GM23338 (cell line): ENCODE measurements at regions not wholly inside any gene's neighbourhood (a gene's known extent, or its start where the extent isn't known, plus 50 kb on each side); places are given as distances from the start of the nearest gene placed in this dataset.

Experiments
- ATAC-seq: fragments of 200-7000 bp; cut with Tn5 transposase; 3 replicates; pipeline ENCODE4 v1.9.1; 2020
- DNase-seq: peaks from one replicate; pipeline ENCODE4 v3.0.0-alpha.2; 2015; ENCODE audit warnings: low spot score
- H2AFZ ChIP-seq: fragments of 200-600 bp; sonication (generic); 2 replicates; pipeline ENCODE4 v1.8.0; 2016; ENCODE audit warnings: antibody characterized with exemption, mild to moderate bottlenecking, moderate library complexity
- H3F3A ChIP-seq: fragments of 200-600 bp; sonication (generic); replicated peaks from 2 replicates; pipeline ENCODE4 v1.8.0; 2017; ENCODE audit warnings: antibody characterized with exemption, mixed run types, low read depth
- H3K27ac ChIP-seq: fragments of 200-600 bp; sonication (generic); 2 replicates; pipeline ENCODE4 v1.6.1; 2016; ENCODE audit warnings: low read depth
- H3K27me3 ChIP-seq: fragments of 200-600 bp; sonication (generic); 2 replicates; pipeline ENCODE4 v1.8.0; 2016; ENCODE audit warnings: mild to moderate bottlenecking, mixed run types, moderate library complexity; ENCODE audit not compliant: insufficient read depth
- H3K36me3 ChIP-seq: fragments of 200-600 bp; sonication (generic); 2 replicates; pipeline ENCODE4 v1.8.0; 2016; ENCODE audit warnings: mild to moderate bottlenecking; ENCODE audit not compliant: insufficient read depth
- H3K4me1 ChIP-seq: fragments of 200-600 bp; sonication (generic); 2 replicates; pipeline ENCODE4 v1.8.0; 2016; ENCODE audit warnings: mild to moderate bottlenecking, moderate library complexity; ENCODE audit not compliant: insufficient read depth
- H3K4me2 ChIP-seq: fragments of 200-600 bp; sonication (generic); 2 replicates; pipeline ENCODE4 v1.7.1; 2017; ENCODE audit warnings: mixed run types
- H3K4me3 ChIP-seq: fragments of 200-600 bp; sonication (generic); 2 replicates; pipeline ENCODE4 v1.6.1; 2016; ENCODE audit warnings: mixed run types
- H3K79me2 ChIP-seq: fragments of 200-600 bp; sonication (generic); replicated peaks from 2 replicates; pipeline ENCODE4 v1.8.0; 2017; ENCODE audit warnings: mild to moderate bottlenecking; ENCODE audit not compliant: insufficient read depth
- H3K9me2 ChIP-seq: fragments of 200-600 bp; sonication (generic); 2 replicates; pipeline ENCODE4 v1.8.0; 2017; ENCODE audit not compliant: insufficient read depth
- H4K20me1 ChIP-seq: fragments of 200-600 bp; sonication (generic); replicated peaks from 2 replicates; pipeline ENCODE4 v1.8.0; 2017; ENCODE audit warnings: mild to moderate bottlenecking; ENCODE audit not compliant: insufficient read depth
- H3K27ac Mint-ChIP-seq: 2 replicates; pipeline ENCODE4 v1.8.0; 2020; ENCODE audit warnings: inconsistent platforms, mild to moderate bottlenecking, moderate library complexity, mixed read lengths
- H3K27me3 Mint-ChIP-seq: 3 replicates; pipeline ENCODE4 v1.8.0; 2022; ENCODE audit warnings: low read depth, mild to moderate bottlenecking, moderate library complexity, mixed read lengths, inconsistent platforms; ENCODE audit not compliant: insufficient read depth, poor library complexity
- H3K36me3 Mint-ChIP-seq: 3 replicates; pipeline ENCODE4 v1.8.0; 2021; ENCODE audit warnings: low read depth, mild to moderate bottlenecking, inconsistent platforms, moderate library complexity, mixed read lengths
- H3K4me1 Mint-ChIP-seq: 3 replicates; pipeline ENCODE4 v1.8.0; 2020; ENCODE audit warnings: mild to moderate bottlenecking, inconsistent platforms, mixed read lengths
- H3K4me3 Mint-ChIP-seq: 3 replicates; pipeline ENCODE4 v1.8.0; 2021; ENCODE audit warnings: moderate library complexity, mild to moderate bottlenecking, inconsistent platforms, mixed read lengths
- H3K9me3 Mint-ChIP-seq: 3 replicates; pipeline ENCODE4 v1.8.0; 2020; ENCODE audit warnings: moderate library complexity, mild to moderate bottlenecking, inconsistent platforms, mixed read lengths
- CREB1 ChIP-seq: fragments of 250-450 bp; sonication (Bioruptor Pico); IDR thresholded peaks from 2 replicates; pipeline ENCODE4 v1.5.0; 2020; ENCODE audit warnings: low read depth, mild to moderate bottlenecking, moderate library complexity
- EZH2 ChIP-seq: fragments of 200-600 bp; sonication (generic); IDR thresholded peaks from one replicate; pipeline ENCODE4 v1.8.0; 2017; ENCODE audit warnings: antibody characterized with exemption, mild to moderate bottlenecking, low read depth; ENCODE audit not compliant: unreplicated experiment
- EZH2phosphoT487 ChIP-seq: fragments of 200-600 bp; sonication (generic); IDR thresholded peaks from one replicate; pipeline ENCODE4 v1.8.1; 2018; ENCODE audit warnings: antibody characterized with exemption; ENCODE audit not compliant: unreplicated experiment
- POLR2AphosphoS5 ChIP-seq: IDR thresholded peaks from 2 replicates; pipeline ENCODE4 v1.6.1; 2016; ENCODE audit warnings: antibody characterized with exemption, low read depth
- STAT1 ChIP-seq: IDR thresholded peaks from one replicate; pipeline ENCODE4 v1.6.1; 2016; ENCODE audit warnings: antibody characterized with exemption; ENCODE audit not compliant: unreplicated experiment
- ZNF114 ChIP-seq: fragments of 250-450 bp; sonication (Bioruptor Pico); IDR thresholded peaks from 2 replicates; pipeline ENCODE4 v1.5.0; 2020; ENCODE audit warnings: mild to moderate bottlenecking, moderate library complexity
- TF ChIP-seq, protein P1 (sequence below): fragments of 250-450 bp; sonication (Bioruptor Pico); IDR thresholded peaks from 2 replicates; pipeline ENCODE4 v1.5.0; 2020; ENCODE audit warnings: mild to moderate bottlenecking, moderate library complexity
- TF ChIP-seq, protein P2 (sequence below): IDR thresholded peaks from one replicate; pipeline ENCODE4 v1.6.1; 2018; ENCODE audit warnings: antibody characterized with exemption; ENCODE audit not compliant: unreplicated experiment
- TF ChIP-seq, protein P3 (sequence below), 2 experiments: fragments of 200-600 bp in 1 of 2; sonication (generic) in 1 of 2; conservative IDR thresholded peaks; 2 replicates each; pipeline versions ENCODE4 v1.5.1 to v1.6.1; 2016 to 2017; ENCODE audit warnings: antibody characterized with exemption in 2 of 2, low read depth in 2 of 2, mild to moderate bottlenecking in 2 of 2, moderate library complexity in 1 of 2

DNA sequence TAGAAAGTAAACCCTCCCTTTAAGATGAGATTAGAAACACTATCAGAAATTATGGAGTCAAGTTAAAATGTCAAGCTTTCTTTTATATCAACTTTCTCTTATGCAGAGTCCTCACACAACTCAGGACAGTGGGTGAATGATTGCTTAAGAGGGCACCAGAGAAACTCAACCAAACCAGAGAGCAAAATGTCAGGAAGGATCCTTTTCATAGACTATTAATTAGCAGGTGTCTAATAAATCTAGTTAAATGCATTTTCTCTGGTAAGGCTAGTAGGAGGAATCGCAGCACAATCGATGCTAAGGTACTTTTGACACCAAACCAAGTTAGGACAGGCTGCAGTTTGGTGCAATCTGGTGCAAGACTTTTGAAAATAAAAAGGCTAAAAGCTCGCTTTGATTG lies 614.7 kb upstream of the FOXG1 start:
- ATAC-seq (no peak), DNase-seq (no peak)
- Histone ChIP-seq H3K9me2 (no peaks in the 10 kb centered on the region), H3K4me1 (no peaks in the 10 kb centered on the region), H3K4me2 (no peak overlapping the region), H3F3A (no peaks in the 10 kb centered on the region), H2AFZ (no peak overlapping the region), H3K27ac (no peak overlapping the region), H3K27me3 (no peaks in the 10 kb centered on the region), H3K4me3 (no peak overlapping the region), H3K79me2 (no peaks in the 10 kb centered on the region), H3K36me3 (no peaks in the 10 kb centered on the region; the same call in 1 of the 2 replicates), H4K20me1 (no peaks in the 10 kb centered on the region)
- Mint-ChIP-seq H3K36me3 (no peaks in the 10 kb centered on the region), H3K4me1 (no peaks in the 10 kb centered on the region), H3K9me3 (no peaks in the 10 kb centered on the region; the same call in 2 of the 3 replicates), H3K27me3 (no peaks in the 10 kb centered on the region), H3K27ac (no peak overlapping the region), H3K4me3 (no peak overlapping the region)
- TF ChIP-seq EZH2, result no peak
- TF ChIP-seq, protein P1, sequence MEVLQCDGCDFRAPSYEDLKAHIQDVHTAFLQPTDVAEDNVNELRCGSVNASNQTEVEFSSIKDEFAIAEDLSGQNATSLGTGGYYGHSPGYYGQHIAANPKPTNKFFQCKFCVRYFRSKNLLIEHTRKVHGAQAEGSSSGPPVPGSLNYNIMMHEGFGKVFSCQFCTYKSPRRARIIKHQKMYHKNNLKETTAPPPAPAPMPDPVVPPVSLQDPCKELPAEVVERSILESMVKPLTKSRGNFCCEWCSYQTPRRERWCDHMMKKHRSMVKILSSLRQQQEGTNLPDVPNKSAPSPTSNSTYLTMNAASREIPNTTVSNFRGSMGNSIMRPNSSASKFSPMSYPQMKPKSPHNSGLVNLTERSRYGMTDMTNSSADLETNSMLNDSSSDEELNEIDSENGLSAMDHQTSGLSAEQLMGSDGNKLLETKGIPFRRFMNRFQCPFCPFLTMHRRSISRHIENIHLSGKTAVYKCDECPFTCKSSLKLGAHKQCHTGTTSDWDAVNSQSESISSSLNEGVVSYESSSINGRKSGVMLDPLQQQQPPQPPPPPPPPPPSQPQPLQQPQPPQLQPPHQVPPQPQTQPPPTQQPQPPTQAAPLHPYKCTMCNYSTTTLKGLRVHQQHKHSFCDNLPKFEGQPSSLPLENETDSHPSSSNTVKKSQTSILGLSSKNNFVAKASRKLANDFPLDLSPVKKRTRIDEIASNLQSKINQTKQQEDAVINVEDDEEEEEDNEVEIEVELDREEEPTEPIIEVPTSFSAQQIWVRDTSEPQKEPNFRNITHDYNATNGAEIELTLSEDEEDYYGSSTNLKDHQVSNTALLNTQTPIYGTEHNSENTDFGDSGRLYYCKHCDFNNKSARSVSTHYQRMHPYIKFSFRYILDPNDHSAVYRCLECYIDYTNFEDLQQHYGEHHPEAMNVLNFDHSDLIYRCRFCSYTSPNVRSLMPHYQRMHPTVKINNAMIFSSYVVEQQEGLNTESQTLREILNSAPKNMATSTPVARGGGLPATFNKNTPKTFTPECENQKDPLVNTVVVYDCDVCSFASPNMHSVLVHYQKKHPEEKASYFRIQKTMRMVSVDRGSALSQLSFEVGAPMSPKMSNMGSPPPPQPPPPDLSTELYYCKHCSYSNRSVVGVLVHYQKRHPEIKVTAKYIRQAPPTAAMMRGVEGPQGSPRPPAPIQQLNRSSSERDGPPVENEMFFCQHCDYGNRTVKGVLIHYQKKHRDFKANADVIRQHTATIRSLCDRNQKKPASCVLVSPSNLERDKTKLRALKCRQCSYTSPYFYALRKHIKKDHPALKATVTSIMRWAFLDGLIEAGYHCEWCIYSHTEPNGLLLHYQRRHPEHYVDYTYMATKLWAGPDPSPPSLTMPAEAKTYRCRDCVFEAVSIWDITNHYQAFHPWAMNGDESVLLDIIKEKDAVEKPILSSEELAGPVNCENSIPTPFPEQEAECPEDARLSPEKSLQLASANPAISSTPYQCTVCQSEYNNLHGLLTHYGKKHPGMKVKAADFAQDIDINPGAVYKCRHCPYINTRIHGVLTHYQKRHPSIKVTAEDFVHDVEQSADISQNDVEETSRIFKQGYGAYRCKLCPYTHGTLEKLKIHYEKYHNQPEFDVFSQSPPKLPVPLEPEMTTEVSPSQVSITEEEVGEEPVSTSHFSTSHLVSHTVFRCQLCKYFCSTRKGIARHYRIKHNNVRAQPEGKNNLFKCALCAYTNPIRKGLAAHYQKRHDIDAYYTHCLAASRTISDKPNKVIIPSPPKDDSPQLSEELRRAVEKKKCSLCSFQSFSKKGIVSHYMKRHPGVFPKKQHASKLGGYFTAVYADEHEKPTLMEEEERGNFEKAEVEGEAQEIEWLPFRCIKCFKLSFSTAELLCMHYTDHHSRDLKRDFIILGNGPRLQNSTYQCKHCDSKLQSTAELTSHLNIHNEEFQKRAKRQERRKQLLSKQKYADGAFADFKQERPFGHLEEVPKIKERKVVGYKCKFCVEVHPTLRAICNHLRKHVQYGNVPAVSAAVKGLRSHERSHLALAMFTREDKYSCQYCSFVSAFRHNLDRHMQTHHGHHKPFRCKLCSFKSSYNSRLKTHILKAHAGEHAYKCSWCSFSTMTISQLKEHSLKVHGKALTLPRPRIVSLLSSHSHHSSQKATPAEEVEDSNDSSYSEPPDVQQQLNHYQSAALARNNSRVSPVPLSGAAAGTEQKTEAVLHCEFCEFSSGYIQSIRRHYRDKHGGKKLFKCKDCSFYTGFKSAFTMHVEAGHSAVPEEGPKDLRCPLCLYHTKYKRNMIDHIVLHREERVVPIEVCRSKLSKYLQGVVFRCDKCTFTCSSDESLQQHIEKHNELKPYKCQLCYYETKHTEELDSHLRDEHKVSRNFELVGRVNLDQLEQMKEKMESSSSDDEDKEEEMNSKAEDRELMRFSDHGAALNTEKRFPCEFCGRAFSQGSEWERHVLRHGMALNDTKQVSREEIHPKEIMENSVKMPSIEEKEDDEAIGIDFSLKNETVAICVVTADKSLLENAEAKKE (CRISPR knock-in tag), result no peak
- no peak for TF ChIP-seq POLR2AphosphoS5
- no peak for TF ChIP-seq CREB1 (CRISPR knock-in tag)
- TF ChIP-seq EZH2phosphoT487, result no peak
- TF ChIP-seq STAT1, result no peak
- no peak for TF ChIP-seq ZNF114
- TF ChIP-seq, protein P2, sequence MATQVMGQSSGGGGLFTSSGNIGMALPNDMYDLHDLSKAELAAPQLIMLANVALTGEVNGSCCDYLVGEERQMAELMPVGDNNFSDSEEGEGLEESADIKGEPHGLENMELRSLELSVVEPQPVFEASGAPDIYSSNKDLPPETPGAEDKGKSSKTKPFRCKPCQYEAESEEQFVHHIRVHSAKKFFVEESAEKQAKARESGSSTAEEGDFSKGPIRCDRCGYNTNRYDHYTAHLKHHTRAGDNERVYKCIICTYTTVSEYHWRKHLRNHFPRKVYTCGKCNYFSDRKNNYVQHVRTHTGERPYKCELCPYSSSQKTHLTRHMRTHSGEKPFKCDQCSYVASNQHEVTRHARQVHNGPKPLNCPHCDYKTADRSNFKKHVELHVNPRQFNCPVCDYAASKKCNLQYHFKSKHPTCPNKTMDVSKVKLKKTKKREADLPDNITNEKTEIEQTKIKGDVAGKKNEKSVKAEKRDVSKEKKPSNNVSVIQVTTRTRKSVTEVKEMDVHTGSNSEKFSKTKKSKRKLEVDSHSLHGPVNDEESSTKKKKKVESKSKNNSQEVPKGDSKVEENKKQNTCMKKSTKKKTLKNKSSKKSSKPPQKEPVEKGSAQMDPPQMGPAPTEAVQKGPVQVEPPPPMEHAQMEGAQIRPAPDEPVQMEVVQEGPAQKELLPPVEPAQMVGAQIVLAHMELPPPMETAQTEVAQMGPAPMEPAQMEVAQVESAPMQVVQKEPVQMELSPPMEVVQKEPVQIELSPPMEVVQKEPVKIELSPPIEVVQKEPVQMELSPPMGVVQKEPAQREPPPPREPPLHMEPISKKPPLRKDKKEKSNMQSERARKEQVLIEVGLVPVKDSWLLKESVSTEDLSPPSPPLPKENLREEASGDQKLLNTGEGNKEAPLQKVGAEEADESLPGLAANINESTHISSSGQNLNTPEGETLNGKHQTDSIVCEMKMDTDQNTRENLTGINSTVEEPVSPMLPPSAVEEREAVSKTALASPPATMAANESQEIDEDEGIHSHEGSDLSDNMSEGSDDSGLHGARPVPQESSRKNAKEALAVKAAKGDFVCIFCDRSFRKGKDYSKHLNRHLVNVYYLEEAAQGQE, result no peak
- TF ChIP-seq, protein P3, sequence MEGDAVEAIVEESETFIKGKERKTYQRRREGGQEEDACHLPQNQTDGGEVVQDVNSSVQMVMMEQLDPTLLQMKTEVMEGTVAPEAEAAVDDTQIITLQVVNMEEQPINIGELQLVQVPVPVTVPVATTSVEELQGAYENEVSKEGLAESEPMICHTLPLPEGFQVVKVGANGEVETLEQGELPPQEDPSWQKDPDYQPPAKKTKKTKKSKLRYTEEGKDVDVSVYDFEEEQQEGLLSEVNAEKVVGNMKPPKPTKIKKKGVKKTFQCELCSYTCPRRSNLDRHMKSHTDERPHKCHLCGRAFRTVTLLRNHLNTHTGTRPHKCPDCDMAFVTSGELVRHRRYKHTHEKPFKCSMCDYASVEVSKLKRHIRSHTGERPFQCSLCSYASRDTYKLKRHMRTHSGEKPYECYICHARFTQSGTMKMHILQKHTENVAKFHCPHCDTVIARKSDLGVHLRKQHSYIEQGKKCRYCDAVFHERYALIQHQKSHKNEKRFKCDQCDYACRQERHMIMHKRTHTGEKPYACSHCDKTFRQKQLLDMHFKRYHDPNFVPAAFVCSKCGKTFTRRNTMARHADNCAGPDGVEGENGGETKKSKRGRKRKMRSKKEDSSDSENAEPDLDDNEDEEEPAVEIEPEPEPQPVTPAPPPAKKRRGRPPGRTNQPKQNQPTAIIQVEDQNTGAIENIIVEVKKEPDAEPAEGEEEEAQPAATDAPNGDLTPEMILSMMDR (conservative IDR thresholded peaks at IDR 0.05; ENCODE audit: low read depth in 2 of 2), result no peak
